Panc1 (cell line): ENCODE measurements at regions not wholly inside any gene's neighbourhood (a gene's known extent, or its start where the extent isn't known, plus 50 kb on each side); places are given as distances from the start of the nearest gene placed in this dataset.

ENCODE experiments used
- ATAC-seq: fragments of 200-7000 bp; cut with Tn5 transposase; 2 replicates; pipeline ENCODE4 v1.9.1; 2020; ENCODE audit warnings: mild to moderate bottlenecking, moderate library complexity
- BruUV-seq: library from RNA; stranded (reverse); fragments of 400-500 nt; replicated peaks from 2 replicates; lab custom pipeline; 2021; lab: Mats Ljungman, UMichigan
- CTCF ChIA-PET: fragments of 300-600 bp; sonication (Branson Sonifier 250); formaldehyde crosslinking; loops from one replicate; lab custom pipeline; 2022; ENCODE audit warnings: antibody characterized with exemption; lab: Charles Lee
- POLR2A ChIA-PET: fragments of 300-600 bp; sonication (Branson Sonifier 250); formaldehyde crosslinking; loops from one replicate; lab custom pipeline; 2022; ENCODE audit warnings: antibody characterized with exemption; lab: Charles Lee
- DNase-seq: peaks from one replicate; pipeline ENCODE4 v3.0.0-alpha.2; 2010; ENCODE audit warnings: low read depth, low spot score
- H3K27ac ChIP-seq: 2 replicates; pipeline ENCODE4 v1.5.1; 2011; ENCODE audit warnings: mild to moderate bottlenecking, low read length, inconsistent platforms
- H3K27me3 ChIP-seq: fragments of 200-500 bp; sonication (Bioruptor generic); 2 replicates; pipeline ENCODE4 v1.6.0; 2014; ENCODE audit warnings: low read length, inconsistent platforms; ENCODE audit not compliant: control insufficient read depth, insufficient read depth
- H3K36me3 ChIP-seq: fragments of 200-500 bp; sonication (Bioruptor generic); 2 replicates; pipeline ENCODE4 v1.5.1; 2014; ENCODE audit warnings: inconsistent platforms, mild to moderate bottlenecking, low read length, moderate library complexity; ENCODE audit not compliant: control insufficient read depth, insufficient read depth
- H3K4me1 ChIP-seq: 2 replicates; pipeline ENCODE4 v1.5.1; 2011; ENCODE audit warnings: inconsistent platforms, mild to moderate bottlenecking, low read length, moderate library complexity; ENCODE audit not compliant: control insufficient read depth, insufficient read depth
- H3K4me3 ChIP-seq, 2 experiments: 2 replicates each; pipeline ENCODE4 v1.5.1; 2011 to 2012; ENCODE audit warnings: low read depth in 2 of 2, low read length in 2 of 2, mild to moderate bottlenecking in 2 of 2, inconsistent platforms in 1 of 2, moderate library complexity in 1 of 2
- H3K9me3 ChIP-seq: fragments of 200-500 bp; sonication (Bioruptor generic); 2 replicates; pipeline ENCODE4 v1.5.1; 2014; ENCODE audit warnings: low read depth, mild to moderate bottlenecking, inconsistent platforms, low read length, moderate library complexity; ENCODE audit not compliant: control insufficient read depth, insufficient read depth
- POLR2AphosphoS5 ChIP-seq: IDR thresholded peaks from 2 replicates; pipeline ENCODE4 v1.6.1; 2012; ENCODE audit warnings: mild to moderate bottlenecking, low read depth, low read length, moderate library complexity
- REST ChIP-seq, 2 experiments: IDR thresholded peaks; 2 replicates each; pipeline ENCODE4 v1.6.1; 2011 to 2012; ENCODE audit warnings: low read depth in 2 of 2, control low read depth in 1 of 2, low read length in 1 of 2, mild to moderate bottlenecking in 1 of 2, moderate library complexity in 1 of 2; ENCODE audit not compliant: insufficient read depth in 1 of 2
- SIN3A ChIP-seq: IDR thresholded peaks from 2 replicates; pipeline ENCODE4 v1.6.1; 2012; ENCODE audit warnings: low read depth, mild to moderate bottlenecking, low read length, moderate library complexity, borderline replicate concordance; ENCODE audit not compliant: insufficient read depth
- TCF7L2 ChIP-seq: IDR thresholded peaks from 2 replicates; pipeline ENCODE4 v1.6.1; 2011; ENCODE audit warnings: mild to moderate bottlenecking, low read depth, low read length, inconsistent platforms
- in situ Hi-C: cut with HindIII; loops from 2 replicates; pipeline ENCODE4 v1.10.0; 2016; ENCODE audit warnings: low sequenced_read_pairs, low pct_unique_long_range_greater_than_20kb
- intact Hi-C: fragments of 100-400 bp; cut with micrococcal nuclease; formaldehyde crosslinking; loops from one replicate; pipeline ENCODE4 v1.10.0; 2022; ENCODE audit not compliant: unreplicated experiment
- TF ChIP-seq, protein P1 (sequence below): fragments of 450-650 bp; IDR thresholded peaks from 2 replicates; pipeline ENCODE4 v1.5.1; 2017; ENCODE audit warnings: mild to moderate bottlenecking

GRCh38 chr9:7665874-7666273 is 133.7 kb downstream of the DMAC1 start:
- BruUV-seq, result no TSS peak
- DNase-seq (no peak), ATAC-seq (no peak)
- ChIA-PET CTCF (no interaction called here), POLR2A (no interaction called here)
- no peak overlapping the region for H3K27ac ChIP-seq
- no peak overlapping the region for H3K4me3 ChIP-seq
- no peaks in the 10 kb centered on the region for H3K36me3 ChIP-seq
- no peaks in the 10 kb centered on the region for H3K9me3 ChIP-seq
- in situ Hi-C loops (no loop called here), intact Hi-C loops (no loop called here)
- H3K4me1 ChIP-seq, result no peaks in the 10 kb centered on the region
- no peaks in the 10 kb centered on the region for H3K27me3 ChIP-seq
- TF ChIP-seq, protein P1, sequence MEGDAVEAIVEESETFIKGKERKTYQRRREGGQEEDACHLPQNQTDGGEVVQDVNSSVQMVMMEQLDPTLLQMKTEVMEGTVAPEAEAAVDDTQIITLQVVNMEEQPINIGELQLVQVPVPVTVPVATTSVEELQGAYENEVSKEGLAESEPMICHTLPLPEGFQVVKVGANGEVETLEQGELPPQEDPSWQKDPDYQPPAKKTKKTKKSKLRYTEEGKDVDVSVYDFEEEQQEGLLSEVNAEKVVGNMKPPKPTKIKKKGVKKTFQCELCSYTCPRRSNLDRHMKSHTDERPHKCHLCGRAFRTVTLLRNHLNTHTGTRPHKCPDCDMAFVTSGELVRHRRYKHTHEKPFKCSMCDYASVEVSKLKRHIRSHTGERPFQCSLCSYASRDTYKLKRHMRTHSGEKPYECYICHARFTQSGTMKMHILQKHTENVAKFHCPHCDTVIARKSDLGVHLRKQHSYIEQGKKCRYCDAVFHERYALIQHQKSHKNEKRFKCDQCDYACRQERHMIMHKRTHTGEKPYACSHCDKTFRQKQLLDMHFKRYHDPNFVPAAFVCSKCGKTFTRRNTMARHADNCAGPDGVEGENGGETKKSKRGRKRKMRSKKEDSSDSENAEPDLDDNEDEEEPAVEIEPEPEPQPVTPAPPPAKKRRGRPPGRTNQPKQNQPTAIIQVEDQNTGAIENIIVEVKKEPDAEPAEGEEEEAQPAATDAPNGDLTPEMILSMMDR, result no peak
- no peak for TF ChIP-seq TCF7L2
- TF ChIP-seq POLR2AphosphoS5, result no peak
- TF ChIP-seq REST (IDR thresholded peaks at IDR 0.05; ENCODE audit: insufficient read depth in 1 of 2, low read depth in 2 of 2, low read length in 1 of 2), result no peak
- TF ChIP-seq SIN3A, result no peak

- Histone ChIP-seq H3K9me3 (no peaks in the 10 kb centered on the region), H3K27me3 (no peaks in the 10 kb centered on the region), H3K36me3 (no peaks in the 10 kb centered on the region), H3K4me3 (no peak overlapping the region), H3K4me1 (no peaks in the 10 kb centered on the region), H3K27ac (no peak overlapping the region)
- in situ Hi-C loops (no loop called here), intact Hi-C loops (no loop called here)
- TF ChIP-seq POLR2AphosphoS5 (no peak), TCF7L2 (no peak)
- TF ChIP-seq, protein P1, result no peak
- ChIA-PET CTCF (no interaction called here), POLR2A (no interaction called here)
- BruUV-seq, result no TSS peak
- DNase-seq (no peak), ATAC-seq (no peak)
Measured at GRCh38 chr9:7659766-7660165, 139.8 kb downstream of the DMAC1 start.

- no TSS peak for BruUV-seq
- TF ChIP-seq POLR2AphosphoS5 (no peak), TCF7L2 (no peak), REST (IDR thresholded peaks at IDR 0.05; ENCODE audit: insufficient read depth in 1 of 2, low read depth in 2 of 2, low read length in 1 of 2) (no peak), SIN3A (no peak)
- TF ChIP-seq, protein P1, result no peak
- intact Hi-C loops (no loop called here), in situ Hi-C loops (no loop called here)
- DNase-seq (no peak), ATAC-seq (no peak)
- ChIA-PET CTCF (no interaction called here), POLR2A (no interaction called here)
- Histone ChIP-seq H3K27ac (no peak overlapping the region), H3K27me3 (no peaks in the 10 kb centered on the region), H3K36me3 (no peaks in the 10 kb centered on the region), H3K4me3 (no peak overlapping the region), H3K9me3 (no peaks in the 10 kb centered on the region), H3K4me1 (no peaks in the 10 kb centered on the region)
Measured at GRCh38 chr9:7656636-7657035, 142.9 kb downstream of the DMAC1 start.
